Karpas-422 (cell line): ENCODE measurements at regions not wholly inside any gene's neighbourhood (a gene's known extent, or its start where the extent isn't known, plus 50 kb on each side); places are given as distances from the start of the nearest gene placed in this dataset.

Experiments
- DNase-seq: peaks from one replicate; pipeline ENCODE4 v3.0.0-alpha.2; 2015
- H2AFZ ChIP-seq: fragments of 200-600 bp; sonication (generic); 2 replicates; pipeline ENCODE4 v1.6.1; 2014; ENCODE audit warnings: antibody characterized with exemption, low read length, mixed read lengths
- H3K27ac ChIP-seq: fragments of 200-600 bp; sonication (generic); 2 replicates; pipeline ENCODE4 v1.5.1; 2014; ENCODE audit warnings: mild to moderate bottlenecking, low read length, moderate library complexity
- H3K27me3 ChIP-seq: fragments of 200-600 bp; sonication (generic); 2 replicates; pipeline ENCODE4 v1.6.1; 2014; ENCODE audit warnings: low read length, mixed read lengths
- H3K36me3 ChIP-seq: fragments of 200-600 bp; sonication (generic); 2 replicates; pipeline ENCODE4 v1.6.1; 2014; ENCODE audit warnings: low read length, mixed read lengths; ENCODE audit not compliant: insufficient read depth
- H3K4me1 ChIP-seq: fragments of 200-600 bp; sonication (generic); 2 replicates; pipeline ENCODE4 v1.6.1; 2014; ENCODE audit warnings: mild to moderate bottlenecking, low read length, mixed read lengths
- H3K4me2 ChIP-seq: fragments of 200-600 bp; sonication (generic); 2 replicates; pipeline ENCODE4 v1.6.1; 2014; ENCODE audit warnings: low read length, low read depth, mild to moderate bottlenecking; ENCODE audit not compliant: poor library complexity, severe bottlenecking
- H3K4me3 ChIP-seq: fragments of 200-600 bp; sonication (generic); 2 replicates; pipeline ENCODE4 v1.5.1; 2014; ENCODE audit warnings: mild to moderate bottlenecking, antibody characterized with exemption, low read length, mixed read lengths
- H3K79me2 ChIP-seq: fragments of 200-600 bp; sonication (generic); 2 replicates; pipeline ENCODE4 v1.6.1; 2014; ENCODE audit warnings: mild to moderate bottlenecking, low read length, mixed read lengths
- H3K9ac ChIP-seq: fragments of 200-600 bp; sonication (generic); 2 replicates; pipeline ENCODE4 v1.6.0; 2014; ENCODE audit warnings: low read length
- H3K9me2 ChIP-seq: fragments of 200-600 bp; sonication (generic), shearing (Covaris generic); replicated peaks from 2 replicates; pipeline ENCODE4 v1.6.0; 2014; ENCODE audit warnings: mild to moderate bottlenecking, low read length, moderate library complexity; ENCODE audit not compliant: insufficient read depth
- H3K9me3 ChIP-seq: fragments of 300-700, 200-600 bp; sonication (generic); 2 replicates; pipeline ENCODE4 v1.6.1; 2014; ENCODE audit warnings: low read length, mixed read lengths
- H4K20me1 ChIP-seq: fragments of 200-600 bp; sonication (generic); 2 replicates; pipeline ENCODE4 v1.6.1; 2014; ENCODE audit warnings: mild to moderate bottlenecking, antibody characterized with exemption, low read length, low read depth; ENCODE audit not compliant: insufficient read depth

DNA sequence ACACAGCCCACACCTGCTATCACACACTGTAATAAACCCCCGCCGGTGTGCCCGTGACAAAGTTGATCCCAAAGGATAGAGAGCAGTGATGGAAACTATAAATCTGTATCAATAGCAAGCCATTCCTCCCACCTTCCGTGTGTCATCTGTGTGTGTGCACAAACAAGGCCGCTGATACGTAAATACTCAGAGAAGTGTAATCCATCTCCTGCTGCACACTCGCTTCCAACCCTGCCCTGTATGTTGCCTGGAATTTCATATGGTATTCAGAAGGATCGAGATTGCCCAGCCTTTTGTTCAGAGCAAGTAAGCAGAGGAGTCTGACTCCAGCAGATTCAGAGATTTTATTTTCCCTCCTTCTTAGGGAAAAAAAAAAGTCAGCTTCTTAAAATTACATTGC is 581.1 kb upstream of the ZFHX3 start:
- H4K20me1 ChIP-seq, result no peaks in the 10 kb centered on the region
- no peaks in the 10 kb centered on the region for H3K4me1 ChIP-seq
- no peaks in the 10 kb centered on the region for H3K79me2 ChIP-seq
- no peak overlapping the region for H3K4me3 ChIP-seq
- no peak overlapping the region for H3K4me2 ChIP-seq
- no peaks in the 10 kb centered on the region for H3K9me2 ChIP-seq
- no peaks in the 10 kb centered on the region for H3K27me3 ChIP-seq
- H3K36me3 ChIP-seq, result no peaks in the 10 kb centered on the region
- no peak overlapping the region for H3K27ac ChIP-seq
- H3K9me3 ChIP-seq, result no peaks in the 10 kb centered on the region
- H2AFZ ChIP-seq, result no peak overlapping the region
- no peak overlapping the region for H3K9ac ChIP-seq
- no peak for DNase-seq

DNA sequence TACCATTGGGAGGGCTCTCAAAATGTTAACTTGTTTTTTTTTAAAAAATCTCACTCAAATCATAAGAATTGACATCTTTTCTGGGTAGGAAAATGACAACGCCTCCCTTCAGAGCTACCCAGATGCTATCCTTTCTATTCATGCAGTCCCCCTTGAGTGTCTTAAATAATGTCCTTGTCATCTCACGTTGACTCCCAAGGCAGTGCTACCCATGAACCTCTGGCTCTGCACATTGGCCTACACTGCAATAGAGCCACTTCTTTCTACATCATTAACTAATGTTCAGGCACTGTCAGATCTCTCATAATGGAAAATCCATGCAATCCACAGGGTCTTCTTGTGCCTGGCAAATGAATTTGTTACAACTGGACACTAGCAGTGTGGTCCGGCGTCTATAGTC is 569.8 kb upstream of the ZFHX3 start:
- H3K4me2 ChIP-seq, result no peak overlapping the region
- no peak overlapping the region for H3K9ac ChIP-seq
- H3K9me3 ChIP-seq, result no peaks in the 10 kb centered on the region
- no peak overlapping the region for H2AFZ ChIP-seq
- no peaks in the 10 kb centered on the region for H3K4me1 ChIP-seq
- DNase-seq, result no peak
- no peaks in the 10 kb centered on the region for H4K20me1 ChIP-seq
- no peaks in the 10 kb centered on the region for H3K79me2 ChIP-seq
- no peak overlapping the region for H3K27ac ChIP-seq
- H3K9me2 ChIP-seq, result no peaks in the 10 kb centered on the region
- no peaks in the 10 kb centered on the region for H3K27me3 ChIP-seq
- no peak overlapping the region for H3K4me3 ChIP-seq
- no peaks in the 10 kb centered on the region for H3K36me3 ChIP-seq

DNA sequence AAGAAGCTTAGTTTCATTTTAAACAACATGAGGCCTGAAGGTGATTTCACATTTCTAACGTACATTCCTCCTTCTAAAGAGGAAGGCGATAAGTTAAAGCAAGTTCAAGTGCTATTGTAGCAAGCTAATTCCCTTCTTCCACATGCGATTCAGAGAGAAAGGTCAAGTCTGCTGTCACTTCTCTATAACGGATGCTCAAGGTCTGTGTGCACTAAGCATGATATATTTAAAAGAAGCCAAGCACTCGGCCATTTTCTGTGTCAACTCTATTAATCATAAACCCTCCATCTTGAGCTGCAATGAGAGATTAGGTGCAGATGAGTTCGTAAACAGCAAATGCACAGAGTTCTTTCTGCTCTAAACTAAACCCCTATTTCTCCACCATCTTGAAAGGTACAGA is 568.8 kb upstream of the ZFHX3 start:
- H3K79me2 ChIP-seq, result no peaks in the 10 kb centered on the region
- no peak overlapping the region for H2AFZ ChIP-seq
- H3K9ac ChIP-seq, result no peak overlapping the region
- no peak overlapping the region for H3K4me3 ChIP-seq
- no peaks in the 10 kb centered on the region for H4K20me1 ChIP-seq
- H3K27ac ChIP-seq, result no peak overlapping the region
- no peaks in the 10 kb centered on the region for H3K9me3 ChIP-seq
- no peaks in the 10 kb centered on the region for H3K9me2 ChIP-seq
- DNase-seq, result no peak
- no peak overlapping the region for H3K4me2 ChIP-seq
- no peaks in the 10 kb centered on the region; the same call in 1 of the 2 replicates for H3K27me3 ChIP-seq
- H3K4me1 ChIP-seq, result no peaks in the 10 kb centered on the region
- no peaks in the 10 kb centered on the region for H3K36me3 ChIP-seq

DNA sequence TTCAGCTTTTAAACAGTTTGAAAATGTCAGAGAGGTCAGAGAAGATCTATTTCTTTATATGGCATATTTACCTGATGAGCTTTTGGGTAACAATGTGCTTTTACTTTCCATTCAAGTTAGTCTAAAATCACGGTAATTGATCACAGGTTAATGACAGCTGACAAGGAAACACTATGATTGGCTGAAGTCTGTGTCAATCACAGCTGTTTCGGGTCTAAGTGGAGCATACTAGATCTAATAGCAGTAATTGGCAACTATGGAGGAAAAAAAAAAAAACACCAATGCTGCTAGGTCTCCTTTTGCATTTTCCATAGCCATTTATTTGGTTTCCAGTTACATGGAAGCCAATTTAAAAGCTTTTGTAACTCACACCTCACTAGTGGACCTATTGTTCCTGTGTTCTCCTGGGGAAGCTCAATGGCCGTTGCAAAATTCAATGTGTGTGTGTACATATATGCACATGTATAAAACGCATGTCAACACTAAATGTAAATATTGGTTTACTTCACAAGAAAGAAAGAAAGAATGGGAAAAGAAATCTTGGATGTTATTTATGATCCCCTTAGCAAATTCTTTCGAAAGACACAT is 568.3 kb upstream of the ZFHX3 start:
- H4K20me1 ChIP-seq, result no peaks in the 10 kb centered on the region
- no peak overlapping the region for H3K9ac ChIP-seq
- no peak overlapping the region for H2AFZ ChIP-seq
- H3K27ac ChIP-seq, result no peak overlapping the region
- DNase-seq, result peak; percentile 45
- no peaks in the 10 kb centered on the region for H3K9me2 ChIP-seq
- H3K27me3 ChIP-seq, result no peaks in the 10 kb centered on the region; the same call in 1 of the 2 replicates
- H3K36me3 ChIP-seq, result no peaks in the 10 kb centered on the region
- H3K79me2 ChIP-seq, result no peaks in the 10 kb centered on the region
- H3K4me1 ChIP-seq, result no peaks in the 10 kb centered on the region
- no peak overlapping the region for H3K4me2 ChIP-seq
- H3K9me3 ChIP-seq, result no peaks in the 10 kb centered on the region
- H3K4me3 ChIP-seq, result no peak overlapping the region

DNA sequence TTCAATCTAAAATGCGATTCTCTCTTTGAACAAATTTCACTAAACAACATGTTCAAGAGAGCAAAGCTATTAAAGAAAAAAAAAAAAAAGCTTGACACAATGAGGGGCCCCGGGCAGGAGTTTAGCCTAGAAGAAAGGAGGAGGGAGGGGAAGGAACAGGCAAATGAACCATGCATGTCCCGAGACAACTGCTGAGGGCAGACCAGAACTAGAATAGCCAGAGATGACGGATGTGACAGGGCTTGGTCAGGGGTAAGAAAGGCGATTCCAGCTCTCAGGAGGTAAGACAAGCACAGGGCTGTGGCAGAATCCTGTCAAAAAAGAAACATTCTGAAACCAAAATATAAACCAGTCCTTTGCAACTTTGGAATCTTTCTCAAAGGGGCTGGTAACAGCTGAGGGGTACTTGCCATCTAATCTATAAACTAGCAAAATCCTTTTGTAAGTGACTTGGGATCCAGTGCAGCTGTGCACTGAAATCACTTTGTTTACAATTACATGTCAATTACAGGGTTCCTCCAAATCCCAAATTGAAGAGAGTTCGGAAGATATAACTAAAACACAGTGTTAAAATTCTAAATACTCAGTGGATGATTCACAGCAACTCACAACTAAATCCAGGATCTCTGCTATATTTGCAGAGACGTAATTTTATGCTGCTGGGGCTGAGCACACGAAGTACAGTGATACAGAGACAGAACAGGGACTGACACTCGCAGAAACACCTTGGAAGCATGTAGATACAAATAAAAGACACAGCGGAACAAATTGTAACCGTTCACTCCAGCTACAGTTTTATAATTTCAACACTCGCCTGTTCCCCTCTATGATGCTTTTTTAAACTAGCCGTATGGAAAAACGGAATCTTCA is 567.4 kb upstream of the ZFHX3 start:
- H3K27ac ChIP-seq, result no peak overlapping the region
- H4K20me1 ChIP-seq, result no peaks in the 10 kb centered on the region
- no peak overlapping the region for H3K9ac ChIP-seq
- no peak overlapping the region for H3K4me2 ChIP-seq
- no peaks in the 10 kb centered on the region for H3K9me2 ChIP-seq
- no peak overlapping the region for H3K4me3 ChIP-seq
- no peak overlapping the region for H2AFZ ChIP-seq
- no peaks in the 10 kb centered on the region for H3K4me1 ChIP-seq
- no peaks in the 10 kb centered on the region; the same call in 1 of the 2 replicates for H3K27me3 ChIP-seq
- no peak for DNase-seq
- H3K79me2 ChIP-seq, result no peaks in the 10 kb centered on the region
- no peaks in the 10 kb centered on the region for H3K36me3 ChIP-seq
- no peaks in the 10 kb centered on the region for H3K9me3 ChIP-seq

DNA sequence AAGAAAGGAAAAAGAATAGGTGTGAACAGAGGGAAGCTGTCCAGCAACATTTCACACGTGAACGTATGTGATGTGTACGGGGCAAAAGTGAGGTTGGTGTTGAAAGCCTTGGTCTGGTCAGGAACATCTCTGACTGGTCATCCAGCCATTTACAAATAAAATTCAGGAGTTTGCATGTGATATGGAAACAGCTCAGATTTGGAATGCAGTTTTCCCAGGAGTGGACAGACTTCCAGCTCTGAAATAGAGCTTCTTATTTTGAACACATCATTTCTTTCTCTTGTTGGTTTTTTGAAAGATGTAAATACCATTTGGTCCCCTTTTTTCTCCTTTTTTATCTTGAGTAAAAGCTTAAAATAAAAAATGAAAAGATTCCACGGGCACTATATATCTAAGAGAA is 566.2 kb upstream of the ZFHX3 start:
- H3K36me3 ChIP-seq, result no peaks in the 10 kb centered on the region
- H3K9me3 ChIP-seq, result no peaks in the 10 kb centered on the region
- H3K9me2 ChIP-seq, result no peaks in the 10 kb centered on the region
- H3K79me2 ChIP-seq, result no peaks in the 10 kb centered on the region
- H3K4me3 ChIP-seq, result no peak overlapping the region
- no peak overlapping the region for H3K9ac ChIP-seq
- no peaks in the 10 kb centered on the region for H3K4me1 ChIP-seq
- H3K27ac ChIP-seq, result no peak overlapping the region
- no peak overlapping the region for H2AFZ ChIP-seq
- no peaks in the 10 kb centered on the region; the same call in 1 of the 2 replicates for H3K27me3 ChIP-seq
- no peak overlapping the region for H3K4me2 ChIP-seq
- DNase-seq, result no peak
- no peaks in the 10 kb centered on the region for H4K20me1 ChIP-seq

DNA sequence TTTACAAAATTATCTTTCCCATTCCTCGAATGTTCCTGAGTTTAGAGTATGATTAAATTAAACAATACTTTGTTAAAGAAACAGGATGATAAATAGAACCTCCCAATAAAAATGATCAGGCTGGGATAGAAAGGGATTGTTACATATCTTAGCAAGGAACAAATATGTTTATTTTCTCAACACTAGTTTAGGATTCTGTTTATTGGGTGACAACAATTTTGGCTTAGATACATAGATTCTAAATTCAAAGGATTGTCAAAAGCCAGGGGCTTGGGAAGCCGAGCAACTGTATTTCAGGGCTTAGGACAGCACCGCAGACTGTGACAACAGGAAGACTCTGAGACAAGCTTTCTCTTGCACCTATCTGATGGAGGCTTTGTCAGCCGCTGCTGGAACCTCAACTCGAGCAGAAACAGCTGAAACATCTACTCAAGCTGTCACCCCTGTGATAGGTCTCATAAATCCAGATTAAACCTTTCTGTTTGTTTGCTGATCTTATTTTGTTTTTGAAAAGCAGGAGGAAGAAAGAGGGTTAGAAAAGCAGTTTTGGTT is 562.8 kb upstream of the ZFHX3 start:
- DNase-seq, result no peak
- Histone ChIP-seq H3K27me3 (no peaks in the 10 kb centered on the region; the same call in 1 of the 2 replicates), H3K79me2 (no peaks in the 10 kb centered on the region), H3K9me2 (no peaks in the 10 kb centered on the region), H3K4me1 (no peaks in the 10 kb centered on the region), H2AFZ (no peak overlapping the region), H3K27ac (no peak overlapping the region), H3K36me3 (no peaks in the 10 kb centered on the region), H3K9me3 (no peaks in the 10 kb centered on the region), H3K4me2 (no peak overlapping the region), H3K4me3 (no peak overlapping the region), H3K9ac (no peak overlapping the region), H4K20me1 (no peaks in the 10 kb centered on the region)

DNA sequence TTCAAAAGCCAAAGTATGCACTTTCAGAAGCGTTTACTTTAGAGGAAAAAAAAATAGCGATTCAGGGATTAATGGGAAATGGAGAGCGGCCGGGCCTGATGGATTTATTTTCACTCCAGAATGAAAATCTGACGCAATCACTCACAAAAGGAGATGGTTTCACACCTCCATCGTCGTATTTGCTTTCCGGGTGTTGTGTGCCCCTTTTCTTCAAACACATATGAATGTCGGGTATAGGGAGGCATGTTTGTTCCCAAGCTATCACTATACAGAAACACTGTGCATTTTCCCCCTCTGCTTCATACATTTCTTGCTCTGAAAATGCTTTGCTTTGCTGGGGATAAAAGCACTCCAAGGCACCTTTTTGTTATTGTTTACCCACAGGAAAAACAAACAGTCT is 562.2 kb upstream of the ZFHX3 start:
- no peak overlapping the region for H2AFZ ChIP-seq
- no peaks in the 10 kb centered on the region for H3K36me3 ChIP-seq
- H3K9me3 ChIP-seq, result no peaks in the 10 kb centered on the region

More for the DNA sequence above, 562.2 kb upstream of the ZFHX3 start:
- Histone ChIP-seq H3K9me2 (no peaks in the 10 kb centered on the region), H3K27ac (no peak overlapping the region), H3K27me3 (no peaks in the 10 kb centered on the region; the same call in 1 of the 2 replicates), H3K79me2 (no peaks in the 10 kb centered on the region), H3K4me1 (no peaks in the 10 kb centered on the region), H4K20me1 (no peaks in the 10 kb centered on the region), H3K4me2 (no peak overlapping the region), H3K9ac (no peak overlapping the region), H3K4me3 (no peak overlapping the region)
- DNase-seq, result no peak
